NCI-H2029 (cell line): ENCODE measurements at regions not wholly inside any gene's neighbourhood (a gene's known extent, or its start where the extent isn't known, plus 50 kb on each side); places are given as distances from the start of the nearest gene placed in this dataset.

Experiments
- DNase-seq: peaks from one replicate; lab custom pipeline; 2025; lab: John Stamatoyannopoulos, UW

DNA sequence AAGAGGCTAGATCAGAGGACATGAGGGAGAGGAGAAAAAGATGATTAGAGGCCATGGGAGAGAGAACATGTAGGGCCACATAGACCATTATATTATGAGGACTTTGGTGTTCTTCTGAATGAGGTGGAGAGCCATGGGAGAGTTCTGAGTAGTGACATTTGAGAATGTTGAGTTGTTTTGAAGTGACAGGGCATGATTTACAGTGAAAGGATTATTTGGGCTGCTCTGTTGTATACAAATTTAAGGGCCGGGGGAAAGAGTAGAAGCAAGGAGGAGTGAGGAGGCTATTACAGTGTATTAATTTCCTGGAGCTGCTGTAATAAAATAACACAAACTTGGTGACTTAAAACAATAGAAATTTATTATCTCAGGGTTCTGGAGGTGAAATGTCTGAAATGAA, 102.5 kb upstream of the RGS4 start:
- DNase-seq, result no peak

DNA sequence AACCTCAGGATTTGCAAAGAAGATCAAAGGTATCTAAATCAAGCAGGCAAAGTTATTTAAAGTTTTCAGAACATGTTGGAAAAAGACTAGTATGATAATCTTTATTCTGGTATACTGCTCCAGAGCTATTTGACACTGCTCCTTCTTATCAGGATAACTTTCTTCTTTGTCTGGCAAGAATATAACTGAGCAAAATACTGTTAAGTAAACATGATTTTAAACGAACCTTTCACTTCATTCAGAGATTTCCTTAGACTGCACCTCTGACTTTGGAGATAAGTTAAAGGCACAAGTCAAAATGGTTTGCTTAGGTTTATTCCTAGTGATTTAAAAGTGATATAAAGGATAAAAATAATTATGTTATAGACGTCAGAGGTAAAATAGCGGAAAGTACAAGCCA, 103.9 kb upstream of the CCDC190 start:
- DNase-seq, result no peak

DNA sequence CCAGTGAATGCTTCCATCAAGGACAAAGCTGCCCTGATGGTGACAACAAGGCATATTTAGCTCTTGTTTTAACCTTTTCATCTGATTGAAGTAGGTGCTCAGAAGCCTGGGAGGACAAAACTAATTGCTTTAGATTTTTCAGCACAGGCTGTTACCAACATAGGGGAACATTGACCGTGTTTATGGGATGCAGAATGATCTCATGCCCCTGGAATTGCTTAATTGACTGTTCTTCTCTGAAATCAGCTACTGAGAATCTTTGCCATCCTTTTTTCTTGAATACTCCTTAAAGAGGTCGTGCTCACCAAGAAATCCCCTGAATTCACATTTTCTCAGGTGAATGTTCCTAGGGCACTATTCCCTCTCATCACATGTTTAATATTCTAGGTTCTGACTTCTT, 95.9 kb upstream of the CCDC190 start:
- no peak for DNase-seq

DNA sequence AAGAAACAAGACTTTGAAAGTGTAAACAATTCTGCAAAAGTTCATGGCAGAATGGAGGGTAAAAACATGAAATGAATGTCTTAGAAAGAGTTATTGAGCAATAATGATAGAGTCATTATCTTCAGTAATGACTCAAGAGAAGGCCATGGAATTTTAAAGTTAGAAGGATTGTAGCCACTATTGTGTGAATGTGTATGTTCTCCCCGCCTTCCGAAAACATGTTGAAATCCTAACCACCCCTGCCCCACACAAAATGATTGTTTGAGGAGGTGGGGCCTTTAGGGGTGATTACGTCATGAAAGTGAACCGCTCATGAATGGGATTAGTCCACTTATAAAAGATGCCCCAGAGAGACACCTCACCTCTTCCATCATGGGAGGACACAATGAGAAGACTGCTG, 93.8 kb upstream of the CCDC190 start:
- no peak for DNase-seq

DNA sequence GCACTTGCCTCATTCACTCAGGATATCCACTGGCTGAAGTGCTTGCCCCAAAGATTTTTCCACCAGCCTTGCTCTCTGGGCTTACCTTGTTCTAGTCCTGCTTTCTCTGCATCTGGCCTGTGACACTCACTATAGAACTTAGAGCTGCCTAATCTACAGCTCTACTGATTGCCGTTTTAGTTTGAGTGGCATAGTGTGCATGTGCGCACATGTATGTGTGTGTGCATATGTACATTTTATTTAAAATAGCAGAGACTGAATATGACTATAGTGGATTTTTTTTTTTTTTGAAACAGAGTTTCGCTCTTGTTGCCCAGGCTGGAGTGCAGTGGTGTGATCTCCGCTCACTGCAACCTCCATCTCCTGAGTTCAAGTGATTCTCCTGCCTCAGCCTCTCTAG, 92.0 kb upstream of the CCDC190 start:
- no peak for DNase-seq

DNA sequence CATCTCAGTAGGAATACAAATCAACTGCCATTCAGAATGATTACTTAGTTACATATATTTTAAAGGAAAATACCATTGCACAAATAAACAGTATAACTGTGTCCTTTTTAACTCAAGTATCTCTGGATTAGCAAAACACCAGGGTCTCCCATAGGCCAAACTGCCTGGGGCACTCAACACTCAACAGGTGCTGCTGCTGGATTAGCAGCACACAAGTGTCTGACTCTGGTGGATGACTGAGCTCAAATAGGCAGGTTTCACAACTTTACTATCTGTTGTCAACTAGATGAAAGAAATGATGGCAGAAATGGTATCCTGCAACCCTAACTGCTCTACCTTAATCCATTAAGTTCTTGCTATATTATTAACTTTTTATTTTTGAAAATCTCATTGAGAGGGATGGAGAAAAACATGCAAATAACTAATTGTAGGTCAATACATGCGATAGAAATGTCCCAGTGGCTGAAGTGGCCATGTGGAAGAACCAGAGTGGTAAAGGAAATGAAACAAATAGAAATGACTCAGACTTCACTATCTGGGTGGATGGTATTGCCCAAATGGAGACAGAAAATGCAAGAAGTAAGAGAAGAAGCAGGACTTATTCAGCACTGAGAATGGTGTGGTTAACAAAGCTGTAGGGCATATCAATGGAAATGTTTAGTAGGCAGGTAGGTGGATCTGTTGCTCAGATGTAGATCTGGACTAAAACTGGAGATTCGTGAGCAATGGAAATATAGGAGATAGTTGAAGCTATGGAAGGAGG, 90.8 kb upstream of the CCDC190 start:
- no peak for DNase-seq

DNA sequence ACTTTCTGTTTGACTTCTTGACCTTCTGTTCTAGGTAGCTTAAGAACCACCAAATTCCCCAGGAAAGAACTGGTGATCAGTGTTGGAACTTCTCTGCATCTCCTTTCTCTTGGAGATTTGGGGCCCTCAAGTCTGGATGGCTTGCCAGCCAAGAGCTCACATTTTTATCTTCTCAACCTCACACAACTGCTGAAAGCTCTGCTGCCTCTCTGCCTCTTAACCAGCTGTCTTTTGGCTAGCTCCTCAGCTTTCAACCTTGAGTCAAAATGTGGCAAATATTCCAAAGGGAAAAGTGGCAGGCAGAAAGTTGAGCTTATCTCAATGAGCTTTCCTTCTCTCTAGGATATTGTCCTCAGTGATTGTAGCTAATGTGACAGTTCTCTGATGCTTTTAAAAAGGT, 89.2 kb upstream of the CCDC190 start:
- no peak for DNase-seq

DNA sequence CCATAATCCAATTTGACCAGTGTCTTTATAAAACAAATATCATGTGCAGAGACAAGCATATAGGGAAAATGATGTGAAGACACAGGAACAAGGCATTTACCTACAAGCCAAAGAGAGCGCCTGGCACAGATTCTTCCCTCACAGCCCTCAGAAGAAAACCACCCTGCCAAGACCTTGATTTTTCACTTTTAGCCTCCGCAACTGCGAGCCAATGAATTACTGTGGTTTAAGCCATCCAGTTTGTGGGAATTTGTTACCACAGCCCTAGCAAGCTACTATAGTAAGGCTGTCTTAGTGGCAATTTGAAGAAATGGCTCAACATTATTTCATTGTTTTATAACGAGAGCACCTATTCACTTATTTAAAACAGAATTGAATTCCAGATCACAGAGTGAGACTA, 85.7 kb upstream of the CCDC190 start:
- no peak for DNase-seq

DNA sequence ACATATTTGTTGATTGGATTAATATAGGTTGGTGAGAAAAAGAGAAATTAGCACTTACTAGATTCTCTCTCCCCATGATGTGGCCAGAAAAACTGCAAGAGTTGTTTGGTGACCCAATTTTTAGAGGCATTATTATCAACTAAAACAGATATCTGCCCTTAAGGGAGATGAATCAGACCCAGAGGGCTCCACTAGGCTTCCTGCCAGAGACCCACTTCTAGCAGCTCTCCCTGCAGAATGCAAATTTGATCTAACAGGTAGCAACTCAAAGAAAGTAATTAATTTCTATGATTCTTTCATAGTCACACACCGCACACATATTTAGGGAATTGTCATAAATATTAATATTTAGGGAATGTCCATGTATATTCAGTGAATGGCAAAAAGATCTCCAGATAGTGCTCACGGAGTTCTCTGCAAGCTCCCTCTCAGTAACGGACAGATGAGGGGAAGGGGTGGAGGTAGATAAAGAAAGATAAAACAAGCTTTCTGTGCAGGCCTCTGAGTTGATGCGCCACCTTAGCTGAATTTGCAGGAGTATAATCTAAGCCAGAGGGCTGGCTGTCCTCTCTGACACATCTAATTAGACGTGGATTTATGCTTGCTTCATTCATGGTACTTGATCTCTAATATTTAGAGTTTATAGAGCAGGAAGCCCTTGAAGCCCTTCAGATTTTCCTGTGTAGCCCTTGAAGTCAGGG, 84.1 kb upstream of the CCDC190 start:
- no peak for DNase-seq

DNA sequence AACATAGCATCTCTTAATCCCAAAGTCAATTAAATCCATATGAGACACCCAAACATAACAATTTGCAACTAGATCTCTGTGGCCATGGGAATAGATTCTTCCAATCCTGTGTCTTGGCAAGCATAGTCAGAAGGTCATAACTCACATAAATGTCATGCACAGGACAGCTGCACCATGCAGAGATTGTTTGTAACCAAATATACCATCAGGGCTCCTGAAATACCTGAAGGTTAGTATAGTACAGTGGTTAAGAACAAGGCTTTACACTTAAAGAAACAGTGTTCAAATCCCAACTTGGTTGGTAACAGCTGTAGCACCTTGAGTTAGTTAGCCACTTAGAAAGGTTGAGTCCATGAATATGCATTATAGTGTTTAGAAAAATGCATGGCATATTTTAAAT, 82.6 kb upstream of the CCDC190 start:
- no peak for DNase-seq

DNA sequence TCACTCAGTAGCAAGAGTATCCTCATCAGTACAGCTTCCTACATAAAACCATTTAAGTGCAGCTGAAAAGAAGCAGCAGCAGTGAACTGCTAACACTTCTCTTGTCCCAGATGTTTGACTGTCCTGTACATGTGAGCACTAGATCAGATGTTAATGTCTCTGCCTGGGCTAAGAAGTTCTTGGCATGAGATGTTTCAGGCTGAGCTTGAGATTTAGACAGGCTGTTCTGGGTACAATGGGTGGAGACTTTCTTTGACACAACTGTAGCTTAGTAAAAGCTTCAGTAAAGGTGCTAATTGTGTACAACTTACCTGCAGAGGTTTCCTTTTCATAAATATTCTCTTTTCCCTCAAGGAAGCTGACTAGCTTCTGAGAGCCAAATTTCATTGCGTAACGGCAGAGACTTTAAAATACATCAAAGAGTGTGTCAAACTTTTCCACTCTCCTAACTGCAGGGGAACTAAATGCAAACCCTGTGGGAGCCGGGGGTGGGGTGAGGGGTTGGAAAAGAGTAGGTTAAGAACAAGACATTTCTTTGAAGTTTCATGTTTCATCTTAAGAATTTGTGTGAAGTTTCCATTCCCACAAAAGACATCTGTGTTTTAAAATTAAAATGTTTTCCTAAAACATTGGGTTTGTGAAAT, 82.1 kb upstream of the CCDC190 start:
- DNase-seq, result no peak

DNA sequence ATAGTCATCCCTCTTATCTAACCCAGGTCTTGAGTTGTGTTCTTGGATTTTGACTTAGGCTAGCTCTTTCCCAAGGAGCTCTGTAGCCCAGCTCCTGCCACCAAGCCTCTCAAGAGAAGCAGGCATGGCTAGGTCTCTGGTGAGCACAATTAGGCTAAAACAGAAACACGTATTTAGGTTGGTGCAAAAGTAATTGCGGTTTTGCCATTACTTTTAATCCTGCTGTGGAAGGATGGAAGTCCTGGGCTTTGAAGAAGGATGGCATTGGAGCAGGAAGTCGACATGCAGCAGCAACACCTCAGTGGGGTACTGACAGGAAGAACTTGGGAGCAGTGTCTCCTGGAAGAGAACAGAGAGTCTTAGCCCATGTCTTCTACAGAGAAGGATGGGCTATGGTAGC, 80.0 kb upstream of the CCDC190 start:
- DNase-seq, result no peak

DNA sequence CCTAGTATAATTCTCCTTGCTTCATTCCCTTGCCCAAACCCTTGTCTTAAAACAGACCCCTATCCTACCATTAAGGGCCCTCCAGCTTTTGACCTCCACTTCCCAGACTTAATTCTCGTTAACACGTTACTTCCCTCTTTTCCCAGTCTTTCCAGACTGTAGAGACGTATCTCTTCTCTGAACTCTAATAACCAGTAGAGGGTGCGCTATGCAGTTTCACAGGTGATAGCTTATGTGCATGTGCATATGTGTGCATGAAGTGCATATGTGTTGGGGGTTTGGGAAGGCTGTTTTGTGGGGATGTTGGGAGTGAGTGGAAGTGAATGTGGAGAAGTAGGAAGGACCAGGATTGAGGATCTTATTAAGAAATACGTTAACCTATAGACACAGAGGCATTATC, 78.1 kb upstream of the CCDC190 start:
- DNase-seq, result no peak

DNA sequence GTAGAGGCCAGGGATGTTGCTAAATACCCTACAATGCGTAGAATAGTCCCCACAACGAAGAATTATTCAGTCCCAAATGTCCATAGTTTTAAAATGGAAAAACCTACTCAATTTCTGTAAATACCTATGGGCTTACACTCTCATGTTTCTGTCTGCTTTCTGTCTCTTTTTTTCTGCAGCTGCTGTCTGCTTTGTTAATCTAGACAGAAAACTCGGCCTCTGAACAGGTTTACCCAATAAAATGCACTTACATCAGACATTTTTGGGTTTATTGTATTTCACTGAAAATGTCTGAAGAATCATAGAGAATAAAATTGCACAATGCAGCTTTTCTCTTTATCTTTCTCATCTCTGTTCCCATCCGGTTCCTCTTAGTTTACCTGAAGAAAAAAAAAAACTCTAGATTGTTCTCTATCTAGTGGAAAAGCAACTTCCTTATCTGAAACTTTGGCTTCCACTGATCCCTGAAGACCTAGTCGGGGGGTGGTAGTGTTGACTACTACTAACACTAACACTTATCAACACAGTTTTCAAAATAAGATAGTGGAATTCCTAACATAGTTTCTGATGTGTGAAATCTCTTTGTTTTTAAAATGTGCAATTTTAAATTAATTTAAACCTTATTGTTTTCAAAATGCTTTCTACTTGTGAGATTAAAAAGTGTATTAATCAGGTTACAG, 76.9 kb upstream of the CCDC190 start:
- DNase-seq, result no peak

DNA sequence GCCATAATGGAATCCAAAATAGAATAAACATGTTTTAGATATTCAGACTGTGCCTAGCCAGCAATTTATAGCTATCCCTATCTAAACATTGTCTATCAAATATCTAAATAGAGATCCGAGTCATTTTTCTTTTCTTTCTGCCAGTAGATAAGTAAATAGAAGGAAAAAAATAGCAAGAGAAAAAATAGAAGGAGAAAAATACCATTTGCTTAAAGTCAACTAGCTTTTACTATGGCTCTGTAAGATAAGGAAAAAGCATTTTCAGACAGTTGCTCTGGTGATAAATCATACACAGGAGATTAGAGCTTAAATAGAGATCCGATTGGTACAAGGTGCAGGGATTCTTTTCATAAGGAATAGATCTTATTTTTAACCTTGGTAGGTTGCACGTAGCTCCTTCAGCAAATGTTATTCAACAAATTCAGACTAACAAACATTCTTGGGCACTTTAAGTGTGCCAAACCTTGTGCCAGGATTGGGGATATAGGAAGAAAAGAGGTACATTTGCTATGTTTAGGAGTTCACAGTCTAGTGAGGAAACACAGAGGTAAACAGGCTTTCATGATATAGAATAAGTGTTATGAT, 70.1 kb upstream of the CCDC190 start:
- DNase-seq, result no peak

DNA sequence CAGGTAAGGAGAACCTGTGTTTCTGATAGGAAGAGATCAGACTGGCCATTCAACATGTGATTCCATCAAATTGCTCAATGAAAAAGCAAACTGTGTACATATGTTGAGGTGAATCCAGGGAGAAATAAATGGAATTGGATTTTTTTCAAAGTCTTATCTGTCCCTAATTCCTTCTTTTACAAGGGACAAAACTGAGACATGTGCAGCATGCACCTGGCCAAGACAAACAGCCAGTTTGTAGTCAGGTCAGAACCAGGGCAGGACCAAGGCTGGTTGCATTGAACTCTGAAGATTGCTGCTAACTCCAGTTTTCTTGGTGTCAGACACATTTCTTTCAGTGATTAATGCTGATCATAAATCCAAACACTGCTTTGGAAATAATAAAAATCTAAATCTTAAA, 69.6 kb upstream of the CCDC190 start:
- DNase-seq, result no peak

DNA sequence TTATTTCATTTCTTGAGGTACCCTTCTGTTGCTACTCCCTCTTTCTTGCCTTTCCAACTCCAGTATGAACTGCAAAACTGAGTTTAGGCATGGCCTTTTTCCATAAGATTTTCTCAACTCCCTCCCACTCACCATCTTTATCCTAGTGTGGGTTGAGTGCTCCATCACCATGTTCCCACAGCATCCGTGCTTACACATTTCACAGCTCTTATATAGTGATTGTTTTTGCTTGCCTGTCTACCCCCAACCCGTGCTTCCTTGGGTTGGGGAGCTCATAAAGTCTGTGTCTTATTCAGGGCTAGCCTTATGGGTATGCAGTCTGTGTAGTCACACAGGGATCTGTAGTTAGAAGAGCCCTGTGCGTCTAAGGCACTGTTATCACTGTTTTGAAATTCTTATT, 68.2 kb upstream of the CCDC190 start:
- no peak for DNase-seq

DNA sequence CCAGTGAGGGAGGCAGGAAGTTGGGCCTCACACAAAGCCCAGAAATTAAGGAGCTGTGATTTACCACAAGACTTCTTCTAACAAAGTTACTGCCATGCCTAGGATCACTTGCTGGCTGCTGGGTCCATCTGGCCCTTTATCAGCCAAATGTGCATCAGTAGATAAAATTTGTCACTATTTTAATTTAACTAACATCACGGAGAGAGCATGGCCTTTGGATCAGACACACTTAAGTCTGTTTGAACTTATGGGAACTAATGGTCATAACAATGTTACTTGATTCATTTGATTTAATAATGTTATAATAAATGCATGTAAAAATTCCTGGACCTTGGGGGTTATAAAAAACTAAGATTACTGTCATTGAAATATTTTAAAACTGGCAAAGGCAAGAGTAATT, 67.2 kb upstream of the CCDC190 start:
- DNase-seq, result no peak

DNA sequence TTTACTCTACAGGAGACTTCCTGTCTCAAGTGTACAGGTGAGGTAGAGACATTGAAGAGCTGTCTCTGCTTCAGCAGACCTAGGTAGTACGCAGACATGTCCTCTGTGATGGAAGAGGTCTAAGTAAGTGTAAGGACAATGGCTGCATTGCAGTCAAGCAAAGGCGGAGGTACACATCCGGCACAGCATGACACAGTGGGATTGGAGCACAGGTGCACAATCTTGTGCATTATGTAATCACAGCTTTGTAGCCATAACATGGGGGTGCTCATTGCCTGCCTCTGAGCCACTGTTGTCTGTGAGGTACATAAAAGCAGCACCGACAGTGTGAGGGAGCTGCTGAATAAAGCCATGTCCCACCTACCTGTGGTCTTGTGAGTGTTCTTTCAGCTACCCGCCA, 66.4 kb upstream of the CCDC190 start:
- DNase-seq, result no peak

DNA sequence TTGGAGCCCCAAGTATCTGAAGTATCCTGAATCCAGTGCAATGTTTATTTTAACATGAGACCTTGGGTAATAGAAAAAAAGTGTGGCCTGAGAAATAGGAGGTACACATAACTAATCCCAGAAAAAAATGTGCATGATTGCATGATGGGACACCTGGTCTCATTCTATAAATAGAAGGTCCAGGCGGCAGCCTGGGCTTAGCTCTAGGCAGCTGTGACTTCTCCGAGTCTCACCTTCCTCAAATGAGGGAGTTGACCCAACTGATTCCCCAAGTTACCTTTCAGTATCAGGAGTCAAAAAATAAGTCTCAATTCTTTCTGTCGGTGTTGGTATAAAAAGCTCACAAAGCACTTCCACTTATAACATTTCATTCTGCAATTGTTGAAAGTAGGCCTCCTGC, 65.9 kb upstream of the CCDC190 start:
- DNase-seq, result no peak

DNA sequence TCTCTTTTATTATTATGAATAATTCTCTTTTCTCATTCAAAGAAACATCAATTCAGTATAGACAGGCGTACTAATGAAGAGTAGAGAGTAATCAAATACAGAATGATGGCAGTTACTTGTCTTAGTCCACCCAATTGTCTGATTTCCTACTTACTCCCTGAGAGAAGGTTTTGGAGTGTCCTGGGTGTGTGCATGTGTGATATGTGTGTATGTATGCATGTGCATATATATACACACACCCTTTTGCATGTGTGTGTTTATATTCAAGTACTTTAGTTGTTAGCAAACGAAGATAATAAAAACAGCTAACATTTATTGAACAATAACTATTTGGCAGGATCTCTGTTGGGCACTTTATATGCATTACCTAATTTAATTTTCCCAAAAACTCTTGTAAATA, 63.2 kb upstream of the CCDC190 start:
- DNase-seq, result no peak

DNA sequence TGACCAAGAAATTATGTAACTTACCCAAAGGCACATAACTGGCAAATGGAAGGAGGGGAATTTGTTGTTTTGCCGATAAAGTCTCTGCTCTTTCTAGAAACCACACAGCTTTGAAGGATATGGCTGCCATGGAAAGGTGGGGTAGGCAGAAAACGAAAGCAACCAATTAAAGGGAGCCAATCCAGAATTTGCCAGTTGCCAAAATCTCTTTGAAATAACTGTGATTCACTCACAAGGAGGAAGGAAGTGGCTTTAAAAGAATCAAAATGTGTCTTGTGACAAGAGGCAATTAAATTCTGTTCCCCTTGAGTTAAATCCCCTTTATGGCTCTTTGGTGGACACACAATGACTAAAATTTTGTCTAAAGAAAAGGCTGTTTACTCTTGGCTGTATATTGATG, 61.2 kb upstream of the CCDC190 start:
- no peak for DNase-seq

DNA sequence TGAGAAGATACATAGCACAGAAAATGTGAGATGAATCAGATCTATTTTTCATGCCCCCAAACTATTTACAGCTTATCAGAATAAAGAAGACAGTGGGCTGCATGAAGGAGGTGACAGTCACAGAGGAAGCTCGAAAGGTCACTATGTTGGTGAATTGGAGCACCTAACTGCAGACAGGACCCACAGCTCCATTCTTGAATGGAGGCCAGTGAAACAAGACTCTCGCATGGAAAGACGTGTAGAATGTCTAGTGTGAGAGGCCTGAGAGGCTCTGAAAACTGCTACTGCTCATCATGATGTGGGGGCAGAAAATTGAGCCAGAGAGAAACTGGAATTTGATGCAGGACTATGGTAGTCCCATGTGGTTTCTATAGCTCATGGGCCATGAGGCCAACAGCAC, 60.3 kb upstream of the CCDC190 start:
- no peak for DNase-seq
